Stimulated activated CD4-positive, alpha-beta T cell treated with anti-CD3 and anti-CD28 coated beads, Interleukin-4, amount 100 ng/mL, for 24 hours (primary cell): ENCODE measurements at regions not wholly inside any gene's neighbourhood (a gene's known extent, or its start where the extent isn't known, plus 50 kb on each side); places are given as distances from the start of the nearest gene placed in this dataset.
"Not testable (repeated sequence)": the region's sequence is repeated elsewhere in the genome, so short reads cannot be mapped to it uniquely, and the experiment has no call there.

Experiments
- DNase-seq: peaks from one replicate; pipeline ENCODE4 v3.0.0-alpha.2; 2020

DNA sequence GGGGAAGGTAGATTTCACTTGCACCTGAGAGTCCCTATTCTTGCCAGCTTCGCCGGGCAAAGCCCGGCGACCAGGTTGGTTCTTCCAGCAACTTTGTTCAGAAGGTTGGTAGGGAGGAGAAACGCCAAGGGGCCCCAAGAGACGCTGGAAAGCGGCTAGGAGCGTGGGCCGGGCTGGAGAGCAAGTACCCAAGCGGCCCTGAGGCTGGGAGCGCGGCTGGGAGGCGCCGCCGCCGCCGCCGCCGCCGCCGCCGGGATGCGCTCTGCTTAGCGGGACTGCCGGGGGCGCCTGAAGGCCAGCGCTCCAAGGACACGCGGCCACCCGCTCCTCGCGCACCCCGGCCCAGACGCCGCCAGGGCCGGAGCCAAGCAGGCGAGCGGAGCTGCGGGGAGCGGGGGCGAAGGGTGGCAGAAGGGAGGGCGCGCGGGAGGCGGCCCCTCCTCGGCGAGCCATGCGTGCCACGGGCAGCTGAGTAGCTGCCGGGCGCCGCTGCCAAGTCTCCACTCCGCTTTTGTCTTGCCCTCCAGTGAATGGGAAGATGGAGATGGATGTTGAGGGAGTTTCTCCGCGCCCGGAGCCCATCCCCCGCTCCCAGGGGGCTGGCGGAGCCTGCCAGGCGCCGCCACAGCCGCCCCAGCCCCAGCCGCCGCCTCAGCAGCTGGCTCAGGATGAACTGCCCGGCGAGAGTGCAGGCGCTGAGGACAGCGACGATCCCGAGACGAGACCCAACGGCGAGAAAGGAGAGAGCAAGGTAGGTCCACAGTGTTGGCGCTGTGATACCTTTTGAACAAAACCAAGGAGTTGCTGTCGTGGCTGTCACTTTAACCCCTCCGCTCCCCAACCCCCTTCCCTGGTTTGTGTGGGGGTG, 227.4 kb upstream of the AZI2 start:
- DNase-seq = no peak

DNA sequence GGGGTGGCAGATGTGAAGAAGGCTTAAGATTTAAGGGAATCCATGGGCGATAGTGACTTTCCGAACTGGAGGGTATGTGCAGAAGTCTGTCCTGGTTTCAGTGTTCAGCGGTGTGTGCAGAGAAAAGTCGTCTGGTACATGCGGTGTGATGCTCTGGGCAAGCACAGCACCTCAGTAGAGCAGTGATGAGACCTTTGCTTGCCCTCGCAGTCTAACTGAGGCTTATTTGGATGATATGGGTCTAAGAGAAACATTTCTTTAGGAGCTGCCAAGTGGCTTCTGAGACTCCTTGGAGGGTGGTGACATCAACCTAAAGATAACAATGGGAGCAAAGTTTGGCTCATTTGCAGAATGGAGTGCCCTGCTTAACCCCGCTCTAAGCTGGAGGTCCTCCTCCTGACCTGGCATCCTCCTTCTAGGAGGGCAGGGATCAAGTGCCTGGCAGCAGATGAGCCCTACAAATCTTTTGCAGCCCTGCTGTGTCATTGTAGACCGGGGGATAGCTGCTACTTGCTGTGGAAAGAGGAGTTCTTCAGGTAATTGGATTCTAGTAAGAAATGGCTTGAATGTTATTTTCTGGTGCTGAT, 228.1 kb upstream of the AZI2 start:
- no peak for DNase-seq

DNA sequence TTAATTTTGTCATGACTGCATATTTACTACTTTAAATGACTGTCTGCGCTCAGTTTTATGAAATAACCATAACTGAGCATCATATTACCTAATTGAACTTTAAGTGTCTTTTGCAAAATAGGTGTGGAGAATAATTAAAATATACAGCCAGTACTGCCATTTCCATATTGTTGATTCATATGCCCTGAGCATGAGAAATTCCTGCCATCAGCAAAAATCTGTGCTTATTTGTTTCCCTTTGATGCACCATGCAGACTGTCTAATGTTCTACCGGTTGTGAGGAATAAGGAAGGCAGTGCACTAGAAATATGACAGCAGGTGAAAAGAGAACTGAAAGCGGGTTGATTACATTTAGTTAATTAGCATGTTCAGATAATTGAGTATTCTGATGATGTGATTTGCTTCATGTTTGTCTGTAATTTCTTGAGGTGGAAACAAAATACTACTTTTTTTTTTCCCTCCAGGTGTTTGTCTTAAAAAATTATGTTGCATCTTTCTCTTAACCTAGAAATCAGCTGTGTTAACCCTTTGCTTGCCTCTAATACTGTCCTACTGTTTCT, 229.4 kb upstream of the AZI2 start:
- DNase-seq = no peak

DNA sequence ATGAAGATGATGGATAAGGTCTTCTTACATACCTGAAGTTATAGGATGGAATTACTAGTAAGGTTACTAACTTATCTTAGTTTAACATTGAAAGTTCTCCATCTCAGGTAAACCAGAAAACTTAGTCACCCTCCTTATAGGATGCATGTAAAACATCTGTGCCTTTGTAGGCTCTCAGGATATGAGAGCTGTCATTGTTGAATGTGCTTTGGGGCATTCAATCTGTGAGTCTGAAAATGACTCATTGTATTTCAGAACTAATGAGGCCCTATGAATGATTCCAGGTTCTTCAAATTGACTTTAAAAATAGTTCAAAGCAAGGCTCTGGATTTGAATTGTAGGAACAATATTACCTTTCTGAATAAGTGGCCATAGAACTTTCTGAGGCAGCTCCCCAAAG, 237.7 kb upstream of the AZI2 start:
- no peak for DNase-seq

DNA sequence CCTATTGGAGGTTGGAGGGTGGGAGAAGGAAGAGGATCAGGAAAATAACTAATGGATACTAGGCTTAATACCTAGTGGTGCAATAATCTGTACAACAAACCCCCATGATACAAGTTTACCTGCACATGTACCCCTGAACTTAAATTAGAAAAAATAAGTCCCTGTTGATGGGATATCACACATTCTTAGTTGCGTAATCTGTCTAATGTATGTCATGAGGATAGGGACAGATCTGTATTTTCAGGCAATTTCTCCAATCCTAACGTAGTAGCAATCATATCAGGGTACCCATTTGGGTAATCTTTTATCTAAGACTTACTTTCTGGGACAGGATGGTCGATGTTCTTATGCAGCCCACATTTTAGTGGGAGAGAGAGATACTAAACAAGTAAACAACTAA, 239.1 kb upstream of the AZI2 start:
- no peak for DNase-seq

DNA sequence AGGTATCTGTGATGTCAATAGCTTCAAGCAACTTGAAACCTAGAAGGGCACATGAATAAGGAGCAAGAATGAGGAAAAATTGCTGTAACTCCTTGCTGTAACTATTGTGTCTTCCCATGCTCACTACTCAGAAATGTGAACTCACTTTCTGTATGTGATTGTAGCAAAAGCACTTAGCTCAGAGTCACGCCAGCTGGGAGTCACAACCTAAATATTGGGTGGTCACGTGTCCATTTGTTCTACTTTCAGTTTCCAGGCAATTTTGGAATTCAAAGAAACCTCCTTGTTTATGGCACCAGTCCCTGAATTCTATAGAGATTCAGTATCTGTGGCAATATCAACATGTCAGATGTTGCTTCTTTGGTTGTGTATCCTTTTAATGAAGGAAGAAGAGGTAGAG, 241.6 kb upstream of the AZI2 start:
- no peak for DNase-seq

DNA sequence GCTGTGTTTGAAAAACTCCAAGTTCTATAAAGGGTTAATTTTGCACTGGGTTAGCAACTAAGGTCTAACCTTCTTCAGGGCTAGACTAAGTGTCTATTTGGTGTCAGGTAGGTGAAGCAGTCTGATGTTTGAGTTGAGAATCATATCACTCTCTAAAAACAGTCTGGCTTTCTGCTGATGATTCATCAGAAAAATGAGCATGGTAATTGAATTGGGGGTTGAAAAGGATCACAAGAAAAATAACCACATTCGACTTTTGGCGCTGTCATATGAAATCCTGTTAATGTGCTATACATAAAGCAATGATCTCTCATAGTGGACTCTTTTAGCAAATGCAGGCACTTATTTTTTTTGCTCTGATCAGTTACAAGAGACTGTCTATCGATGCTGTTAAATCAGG, 242.2 kb upstream of the AZI2 start:
- DNase-seq = no peak

DNA sequence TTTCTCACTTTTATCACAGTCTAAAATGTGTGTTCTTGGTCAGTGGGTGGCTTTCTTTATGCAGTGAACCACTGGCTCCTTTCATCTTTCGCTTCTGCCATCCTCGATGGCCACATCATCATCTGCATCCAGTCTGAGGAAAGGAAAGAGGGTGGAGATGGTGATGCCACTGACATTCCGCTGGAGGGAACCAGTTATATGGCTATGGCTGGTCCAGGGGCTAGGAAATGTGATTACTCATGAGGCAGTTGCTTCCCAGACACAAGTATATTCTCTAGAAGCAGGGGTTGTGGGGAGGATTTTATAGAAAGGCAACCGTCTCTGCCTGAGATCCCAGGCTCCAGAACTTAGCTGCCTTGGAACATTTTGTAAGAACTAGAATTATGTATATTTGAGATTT, 246.7 kb upstream of the AZI2 start:
- no peak for DNase-seq

DNA sequence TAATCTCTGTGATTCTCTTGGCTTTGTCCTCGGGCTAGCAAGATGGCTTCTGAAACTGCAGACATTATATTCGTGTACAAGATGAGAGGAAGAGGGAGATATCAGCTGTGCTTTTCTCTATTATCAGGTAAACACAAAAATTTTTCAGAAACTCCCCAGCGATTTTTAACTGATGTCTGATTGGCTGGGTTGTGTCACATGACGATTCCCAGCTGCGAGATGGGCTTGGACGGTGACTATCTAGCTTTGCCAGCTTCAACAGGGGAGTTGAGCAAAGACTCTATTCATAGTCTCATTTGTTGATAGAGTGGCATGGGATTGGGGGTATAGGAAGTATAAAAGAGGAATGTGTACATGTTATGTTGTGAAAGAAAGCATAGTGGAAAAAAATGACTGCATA, 248.8 kb upstream of the AZI2 start:
- no peak for DNase-seq

DNA sequence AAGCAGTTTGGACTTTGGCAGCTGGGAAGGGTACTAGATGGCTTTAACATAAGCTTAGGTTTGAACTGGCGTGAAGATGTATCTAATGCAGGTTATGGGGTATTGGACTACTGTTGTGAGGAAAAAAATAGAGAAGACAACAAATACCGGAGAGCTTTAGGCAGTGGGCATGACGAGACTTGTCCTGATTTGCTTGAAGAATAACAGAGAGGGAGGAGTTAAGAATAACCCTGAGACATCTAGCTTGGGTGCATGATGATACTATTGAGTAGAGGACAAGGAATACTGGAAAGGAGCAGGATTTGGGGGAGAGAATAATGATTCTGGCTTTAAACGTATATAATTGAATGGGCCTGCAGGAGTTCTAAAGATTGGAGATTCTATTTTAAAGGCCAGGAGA, 249.5 kb upstream of the AZI2 start:
- no peak for DNase-seq

DNA sequence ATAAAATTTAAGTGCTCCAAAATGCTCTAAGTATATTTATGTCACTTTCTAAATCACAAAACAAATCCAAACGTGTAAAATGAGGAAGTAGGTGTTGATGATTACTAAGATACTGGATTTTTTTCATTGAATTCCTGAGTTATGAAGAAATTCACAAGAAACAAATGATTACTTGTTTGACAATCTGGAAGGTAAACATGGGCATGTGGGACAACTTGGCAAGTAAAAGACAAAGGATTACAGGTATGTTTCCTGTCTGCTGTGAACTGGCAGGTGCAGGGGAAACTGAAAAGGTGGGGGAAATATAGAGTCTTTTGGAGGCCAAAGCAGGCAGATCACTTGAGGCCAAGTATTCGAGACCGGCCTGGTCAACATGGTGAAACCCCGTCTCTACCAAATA, 252.7 kb upstream of the AZI2 start:
- no peak for DNase-seq

DNA sequence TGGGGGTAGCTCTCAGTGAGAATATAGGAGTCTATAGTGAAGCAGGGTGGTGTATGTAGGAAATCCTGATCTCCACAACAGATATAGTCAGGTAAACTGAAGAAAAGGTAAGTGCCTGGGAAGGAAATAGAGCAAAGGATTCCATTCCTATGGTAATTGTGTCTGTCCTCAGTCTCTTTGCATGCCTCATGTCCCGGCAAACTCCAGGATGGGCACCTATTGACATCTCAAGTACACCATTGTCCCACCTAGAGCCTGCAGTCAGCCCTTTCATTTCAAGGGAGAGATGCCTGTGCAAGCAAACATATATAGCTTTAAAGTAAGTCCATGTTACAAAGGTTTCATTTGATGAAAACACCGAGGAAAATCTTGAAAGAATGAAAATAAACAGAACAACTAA, 257.7 kb upstream of the AZI2 start:
- no peak for DNase-seq

DNA sequence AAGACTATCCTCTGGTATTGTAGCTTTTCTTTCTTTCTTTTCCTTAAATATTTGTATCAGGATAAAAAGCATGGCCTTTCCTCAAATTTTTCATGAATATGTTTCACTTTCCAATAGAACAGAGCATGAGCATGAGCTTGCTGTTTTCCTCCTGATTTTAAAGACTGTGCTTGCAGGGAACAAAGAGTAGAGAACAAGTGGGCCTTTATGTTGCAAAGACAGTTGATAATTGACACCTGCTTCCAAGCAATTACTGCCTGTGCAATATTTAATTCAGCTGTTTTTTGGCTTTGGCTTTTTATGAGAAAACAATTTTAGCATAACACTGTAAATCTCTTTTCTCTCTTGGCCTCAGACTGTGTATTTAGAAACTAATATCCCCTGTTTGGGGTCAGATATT, 263.6 kb upstream of the AZI2 start:
- DNase-seq = no peak

DNA sequence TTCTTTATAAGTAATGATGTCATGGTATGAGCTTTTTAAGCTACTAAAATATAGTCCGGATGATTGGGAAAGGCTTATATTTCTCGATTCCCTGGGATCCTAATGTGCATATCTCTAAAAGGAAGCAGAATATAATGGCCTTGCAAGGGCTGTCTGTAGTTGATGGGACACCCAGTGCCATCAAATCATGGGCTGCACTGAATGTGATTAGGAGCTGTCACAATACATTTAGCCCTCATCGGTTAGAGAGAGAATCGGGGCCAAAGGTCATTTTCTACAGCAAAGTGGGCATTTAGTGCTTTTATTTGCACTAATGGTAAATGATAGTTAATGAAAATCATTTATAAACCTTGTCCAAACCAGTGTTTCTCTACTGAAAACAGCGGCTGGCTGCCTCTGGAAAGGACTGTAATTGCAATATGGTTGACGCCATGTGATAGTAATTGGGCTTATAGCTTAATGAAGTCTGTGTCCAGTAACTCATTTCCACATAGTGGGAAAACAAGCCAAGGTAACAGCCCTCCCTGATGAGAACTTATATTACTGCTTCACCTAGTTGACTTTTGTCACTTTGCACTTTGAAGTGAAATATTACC, 265.0 kb upstream of the AZI2 start:
- DNase-seq = no peak

DNA sequence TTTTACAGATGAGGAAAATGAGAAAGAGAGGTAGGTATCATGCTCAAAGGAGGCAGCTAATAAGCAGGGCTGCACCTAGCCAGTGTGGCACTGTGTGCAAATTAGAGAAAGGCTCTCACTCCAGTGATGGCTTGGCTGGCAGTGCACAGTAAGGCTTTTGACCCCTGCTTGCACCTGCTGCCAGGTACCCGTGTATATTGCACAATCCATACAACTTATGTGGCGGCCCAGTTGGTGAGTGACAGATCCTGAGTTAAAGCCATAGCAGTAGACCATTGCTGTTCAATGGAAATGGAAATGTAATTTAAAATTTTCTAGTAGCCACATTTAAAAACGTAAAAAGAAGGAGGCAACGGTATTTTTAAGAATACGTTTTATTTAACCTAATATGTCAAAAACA, 266.4 kb upstream of the AZI2 start:
- DNase-seq = no peak

DNA sequence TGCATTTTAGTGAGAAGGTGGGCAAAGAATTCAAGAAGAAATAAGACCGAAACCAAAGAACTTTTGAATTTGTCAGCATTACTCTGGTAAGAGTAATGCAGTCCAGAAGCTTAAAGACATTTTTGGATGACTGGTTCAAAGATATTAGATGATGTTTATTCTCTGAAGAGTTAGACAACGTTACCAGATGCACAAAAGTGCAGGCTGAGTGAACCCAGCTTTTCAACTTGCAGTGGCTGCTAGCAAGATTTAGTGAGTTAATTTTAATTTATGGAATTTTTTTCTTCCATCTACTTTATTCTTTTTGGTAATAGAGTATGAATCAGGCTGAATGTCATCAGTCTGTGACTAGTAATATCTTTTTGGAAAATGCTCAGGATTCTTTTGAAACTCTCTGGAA, 267.3 kb upstream of the AZI2 start:
- DNase-seq = no peak

DNA sequence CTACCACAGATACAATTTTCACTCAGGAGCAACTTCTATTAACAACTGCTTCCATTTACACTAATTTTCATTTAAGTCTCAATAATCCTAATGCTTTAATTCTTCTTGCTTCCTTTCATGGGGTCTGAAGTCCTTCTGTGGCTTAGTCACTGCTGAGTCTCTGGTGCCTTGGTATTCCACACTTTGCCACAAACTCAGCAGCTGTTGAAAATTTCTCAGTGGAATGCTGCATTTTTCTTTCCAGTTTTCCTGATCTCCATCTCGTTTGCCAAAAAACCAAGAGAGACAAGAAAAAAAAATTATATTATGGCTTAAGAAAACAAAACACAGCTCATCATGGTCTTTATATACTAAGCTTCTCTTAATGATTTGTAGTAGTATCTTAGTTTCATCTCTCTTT, 269.2 kb upstream of the AZI2 start:
- no peak for DNase-seq

DNA sequence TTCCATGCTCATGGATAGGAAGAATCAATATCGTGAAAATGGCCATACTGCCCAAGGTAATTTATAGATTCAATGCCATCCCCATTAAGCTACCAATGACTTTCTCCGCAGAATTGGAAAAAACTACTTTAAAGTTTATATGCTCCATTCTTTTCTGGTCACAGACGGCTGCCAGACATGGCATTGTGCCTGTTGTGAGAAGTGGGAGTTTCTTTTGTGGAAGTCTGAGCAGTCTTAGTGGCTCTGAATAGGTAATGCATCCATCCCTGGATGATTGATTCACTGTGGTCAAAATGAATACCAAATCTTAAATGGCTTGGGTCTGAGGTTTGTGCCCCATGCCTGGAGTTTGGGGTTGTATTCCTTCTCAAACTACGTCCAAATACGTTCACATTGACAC, 274.5 kb upstream of the AZI2 start:
- DNase-seq = no peak

DNA sequence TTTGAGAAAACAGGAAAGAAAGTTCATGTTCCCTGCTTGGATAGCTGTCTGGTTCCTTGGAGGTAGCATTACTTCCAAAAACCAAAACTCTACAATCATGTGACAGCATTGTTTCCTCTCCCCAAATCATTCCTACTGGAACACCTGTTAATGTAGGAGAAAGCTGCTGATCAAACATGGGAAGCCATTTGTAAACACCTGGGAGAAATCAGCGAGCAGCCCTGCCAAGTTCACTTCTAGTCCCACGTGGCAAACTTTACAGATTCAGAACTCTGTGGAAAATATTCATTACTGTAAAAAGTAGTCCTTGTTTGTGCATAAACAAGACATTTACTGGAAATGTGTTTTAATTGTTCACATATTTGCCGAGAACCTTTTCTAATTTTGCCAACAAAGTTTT, 275.5 kb upstream of the AZI2 start:
- no peak for DNase-seq

DNA sequence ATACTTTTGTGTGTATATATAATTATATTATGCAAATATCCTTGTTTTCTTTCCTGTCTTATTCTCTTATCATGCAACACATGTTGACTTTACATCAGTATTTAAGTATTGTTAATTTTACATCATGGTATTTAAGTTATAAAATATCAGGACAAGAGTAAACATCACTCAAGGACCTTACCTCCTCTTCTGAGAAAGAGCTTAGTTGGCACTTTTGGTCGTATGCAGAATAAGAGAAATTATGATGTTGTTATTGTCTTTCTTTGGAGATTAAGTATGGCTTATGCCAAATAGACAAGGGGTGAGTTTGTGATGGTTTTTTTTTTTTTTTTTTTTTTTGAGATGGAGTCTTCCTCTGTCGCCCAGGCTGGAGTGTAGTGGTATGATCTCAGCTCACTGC, 279.2 kb upstream of the AZI2 start:
- not testable (repeated sequence) for DNase-seq

DNA sequence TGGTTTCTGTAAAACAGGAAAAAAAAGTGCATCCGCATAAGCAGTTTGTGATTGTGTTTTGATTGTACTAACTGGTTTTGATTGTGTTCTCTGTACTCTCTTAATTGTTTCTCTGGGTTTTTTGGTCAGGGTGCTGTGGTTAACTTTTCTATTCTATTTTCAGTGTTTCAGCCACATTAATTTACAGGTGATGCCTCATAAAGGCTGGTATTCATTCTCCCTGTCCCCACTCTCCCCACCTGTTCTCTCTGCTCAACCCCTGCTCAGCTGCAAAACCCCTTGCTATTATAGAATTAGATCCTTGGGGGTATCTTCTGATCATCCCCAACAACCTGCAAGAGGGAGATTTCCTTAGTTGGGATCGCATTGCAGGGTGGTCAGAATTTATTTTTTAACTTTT, 285.4 kb upstream of the AZI2 start:
- DNase-seq = no peak

DNA sequence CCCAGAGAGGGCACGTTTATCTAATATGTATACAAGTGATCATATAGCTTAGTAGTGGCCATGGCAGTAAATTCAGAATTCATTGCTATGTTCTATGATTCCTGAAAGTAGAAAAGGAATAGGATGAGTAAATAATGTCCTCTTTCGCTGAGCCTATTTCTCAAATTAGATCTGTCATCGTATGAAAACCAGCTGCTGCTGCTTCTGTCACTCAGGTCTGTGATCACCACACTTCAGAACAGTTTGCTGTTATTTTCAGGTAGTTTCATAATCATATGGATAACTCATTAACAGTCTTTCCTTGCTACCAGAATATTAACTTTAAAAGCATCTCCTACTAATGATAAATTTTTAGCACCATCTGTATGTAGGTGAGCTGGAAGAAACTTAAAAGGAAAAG, 289.1 kb upstream of the AZI2 start:
- DNase-seq = no peak

DNA sequence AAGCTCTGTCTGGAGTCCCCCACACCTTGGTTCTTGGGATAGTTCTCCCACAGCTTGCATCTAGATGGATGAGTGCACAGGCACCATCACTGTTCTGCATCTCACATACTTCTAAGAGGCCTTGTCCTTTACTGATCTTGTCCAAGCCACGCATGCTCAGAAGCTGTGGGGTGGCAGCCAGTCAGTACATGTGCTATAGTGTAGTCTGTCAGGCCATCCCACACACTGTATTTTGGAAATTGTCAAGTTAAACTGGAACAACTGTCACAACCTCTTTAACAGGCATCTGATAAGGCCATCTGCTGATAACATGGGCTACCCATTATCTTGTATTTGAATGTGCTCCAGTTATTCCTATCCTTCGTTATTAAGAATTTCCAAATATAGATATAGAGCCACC, 296.5 kb upstream of the AZI2 start:
- no peak for DNase-seq

DNA sequence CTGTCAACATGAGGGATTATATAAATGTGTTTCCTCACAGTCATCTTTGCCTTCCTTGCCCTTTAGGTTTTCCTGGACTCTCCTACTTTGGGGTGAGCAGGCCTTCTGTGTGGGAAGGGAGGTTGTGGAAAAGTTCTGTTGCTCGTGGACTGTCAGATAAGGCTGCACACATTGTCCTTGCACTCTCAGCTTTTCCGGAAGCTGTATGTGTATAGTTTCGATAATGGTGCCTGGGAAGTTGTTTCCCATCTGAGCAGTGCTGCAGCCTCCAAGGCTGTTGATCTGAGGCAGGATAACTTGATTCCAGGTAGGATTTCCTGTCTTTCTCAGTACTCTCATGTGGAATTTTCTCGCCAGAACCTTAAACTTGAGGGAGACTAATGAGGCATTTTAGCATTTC, 297.8 kb upstream of the AZI2 start:
- DNase-seq = no peak
